ENCODE measurements at regions not wholly inside any gene's neighbourhood (a gene's known extent, or its start where the extent isn't known, plus 50 kb on each side); places are given as distances from the start of the nearest gene placed in this dataset.

- Histone ChIP-seq H3K4me1 (ENCODE audit: control insufficient read depth, extremely low read depth, insufficient read depth, low read length) (no peaks in the 10 kb centered on the region), H2AFZ (ENCODE audit: low read depth, low read length) (no peak overlapping the region), H3K4me2 (ENCODE audit: insufficient read depth, low read length) (no peak overlapping the region), H3K27ac (ENCODE audit: insufficient read depth, low read depth, low read length) (no peak overlapping the region), H4K20me1 (replicated peaks; ENCODE audit: control insufficient read depth, extremely low read depth, insufficient read depth, low read length) (no peaks in the 10 kb centered on the region), H3K9ac (replicated peaks; ENCODE audit: extremely low read depth, insufficient read depth, low read length) (no peak overlapping the region), H3K9me1 (replicated peaks; ENCODE audit: control insufficient read depth, extremely low read depth, insufficient read depth, low read length) (no peaks in the 10 kb centered on the region), H3K36me3 (ENCODE audit: control insufficient read depth in 2 of 2, extremely low read depth in 1 of 2, insufficient read depth in 2 of 2, low read length in 2 of 2) (no peaks in the 10 kb centered on the region), H3K4me3 (replicated peaks in 1 of 3; ENCODE audit: insufficient read depth in 1 of 3, low read depth in 1 of 3, low read length in 3 of 3) (no peak overlapping the region), H3K9me3 (replicated peaks; ENCODE audit: control insufficient read depth, insufficient read depth, low read length) (no peaks in the 10 kb centered on the region), H3K79me2 (ENCODE audit: control insufficient read depth, insufficient read depth, low read length) (no peaks in the 10 kb centered on the region), H3K27me3 (ENCODE audit: control insufficient read depth in 2 of 2, insufficient read depth in 2 of 2, low read length in 2 of 2) (peaks cover 4% of the 10 kb centered on the region in 2 experiments)
- TF ChIP-seq FOS (IDR thresholded peaks at IDR 0.05; ENCODE audit: borderline replicate concordance, insufficient read depth, low read length) (no peak), POLR2AphosphoS5 (IDR thresholded peaks at IDR 0.05; ENCODE audit: insufficient read depth, low read depth, low read length) (no peak)
- TF ChIP-seq, protein P1, sequence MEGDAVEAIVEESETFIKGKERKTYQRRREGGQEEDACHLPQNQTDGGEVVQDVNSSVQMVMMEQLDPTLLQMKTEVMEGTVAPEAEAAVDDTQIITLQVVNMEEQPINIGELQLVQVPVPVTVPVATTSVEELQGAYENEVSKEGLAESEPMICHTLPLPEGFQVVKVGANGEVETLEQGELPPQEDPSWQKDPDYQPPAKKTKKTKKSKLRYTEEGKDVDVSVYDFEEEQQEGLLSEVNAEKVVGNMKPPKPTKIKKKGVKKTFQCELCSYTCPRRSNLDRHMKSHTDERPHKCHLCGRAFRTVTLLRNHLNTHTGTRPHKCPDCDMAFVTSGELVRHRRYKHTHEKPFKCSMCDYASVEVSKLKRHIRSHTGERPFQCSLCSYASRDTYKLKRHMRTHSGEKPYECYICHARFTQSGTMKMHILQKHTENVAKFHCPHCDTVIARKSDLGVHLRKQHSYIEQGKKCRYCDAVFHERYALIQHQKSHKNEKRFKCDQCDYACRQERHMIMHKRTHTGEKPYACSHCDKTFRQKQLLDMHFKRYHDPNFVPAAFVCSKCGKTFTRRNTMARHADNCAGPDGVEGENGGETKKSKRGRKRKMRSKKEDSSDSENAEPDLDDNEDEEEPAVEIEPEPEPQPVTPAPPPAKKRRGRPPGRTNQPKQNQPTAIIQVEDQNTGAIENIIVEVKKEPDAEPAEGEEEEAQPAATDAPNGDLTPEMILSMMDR (IDR thresholded peaks at IDR 0.05; ENCODE audit: extremely low read depth in 1 of 2, insufficient read depth in 1 of 2, low read depth in 1 of 2, low read length in 2 of 2), result no peak
- intact Hi-C loops (cut with micrococcal nuclease), result no loop called here
- no peak for DNase-seq (ENCODE audit: low read depth, low spot score)
- no TSS peak for BruUV-seq (replicated peaks)
- ChIA-PET CTCF (no interaction called here), POLR2A (no interaction called here)
- dilution Hi-C loops (cut with MboI; ENCODE audit: extremely low pct_ligation_motif_present, low sequenced_read_pairs), result no loop called here
- FAIRE-seq, result no peak
Measured at GRCh38 chr2:234364661-234365060, 132.2 kb downstream of the ARL4C start.

DNA sequence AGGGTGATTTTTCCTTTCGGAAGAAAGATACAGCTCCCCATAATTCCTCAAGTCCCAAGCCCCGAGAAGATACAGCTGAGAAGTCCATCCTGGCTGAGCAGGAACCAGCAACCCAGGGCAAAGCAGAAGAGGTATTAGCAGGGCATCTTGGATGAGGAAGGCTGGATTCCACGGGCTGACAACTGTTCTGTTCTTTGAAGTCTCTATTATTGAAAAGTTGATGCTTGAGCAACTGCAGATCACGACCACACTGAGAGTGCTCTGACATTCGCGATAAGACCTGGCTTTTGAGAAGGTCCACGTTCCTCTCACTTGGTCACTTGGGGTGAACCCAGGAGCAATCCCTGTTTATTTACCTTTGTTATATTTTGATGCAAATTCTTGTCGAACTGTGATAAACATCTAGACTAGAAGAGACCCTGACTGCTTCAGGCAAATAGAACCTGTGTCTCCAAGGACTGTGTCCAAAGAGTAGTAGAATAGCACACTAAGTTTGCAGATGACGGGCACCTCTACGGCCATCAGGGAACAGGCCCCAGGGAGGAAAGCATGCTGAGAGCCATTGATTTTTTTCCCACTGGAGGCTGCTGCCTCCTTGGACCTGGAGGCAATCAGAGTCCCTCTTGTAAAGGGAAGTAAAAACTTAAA lies 133.1 kb downstream of the ARL4C start:
- CTCF ChIA-PET, result interaction anchor here (1.3 kb wide), 1 partner anchor 9 kb away, joined by 4 read pairs; no protein-coding TSS in a partner anchor
- TF ChIP-seq, protein P1 (IDR thresholded peaks at IDR 0.05; ENCODE audit: extremely low read depth in 1 of 2, insufficient read depth in 1 of 2, low read depth in 1 of 2, low read length in 2 of 2), result no peak
- TF ChIP-seq MYC (IDR thresholded peaks at IDR 0.05; ENCODE audit: low read depth, low read length) (no peak), JUN (IDR thresholded peaks at IDR 0.05; ENCODE audit: borderline replicate concordance, insufficient read depth, insufficient read length, low read depth) (no peak), FOS (IDR thresholded peaks at IDR 0.05; ENCODE audit: borderline replicate concordance, insufficient read depth, low read length) (no peak), POLR2A (IDR thresholded peaks at IDR 0.05; ENCODE audit: low read depth, low read length) (no peak), POLR2AphosphoS5 (IDR thresholded peaks at IDR 0.05; ENCODE audit: insufficient read depth, low read depth, low read length) (no peak), MAX (IDR thresholded peaks at IDR 0.05; ENCODE audit: insufficient read depth, insufficient read length) (no peak), EZH2 (IDR thresholded peaks at IDR 0.05; ENCODE audit: borderline replicate concordance, low read depth, low read length, severe bottlenecking) (no peak), GATA2 (IDR thresholded peaks at IDR 0.05; ENCODE audit: insufficient read depth, insufficient read length, low read depth, low read length) (no peak)
- POLR2A ChIA-PET, result no interaction called here
- Histone ChIP-seq H3K79me2 (ENCODE audit: control insufficient read depth, insufficient read depth, low read length) (no peaks in the 10 kb centered on the region), H3K27me3 (ENCODE audit: control insufficient read depth in 2 of 2, insufficient read depth in 2 of 2, low read length in 2 of 2) (peaks cover 4% of the 10 kb centered on the region in 2 experiments), H3K36me3 (ENCODE audit: control insufficient read depth in 2 of 2, extremely low read depth in 1 of 2, insufficient read depth in 2 of 2, low read length in 2 of 2) (no peaks in the 10 kb centered on the region), H3K9me1 (replicated peaks; ENCODE audit: control insufficient read depth, extremely low read depth, insufficient read depth, low read length) (no peaks in the 10 kb centered on the region), H4K20me1 (replicated peaks; ENCODE audit: control insufficient read depth, extremely low read depth, insufficient read depth, low read length) (no peaks in the 10 kb centered on the region), H3K4me3 (replicated peaks in 1 of 3; ENCODE audit: insufficient read depth in 1 of 3, low read depth in 1 of 3, low read length in 3 of 3) (no peak overlapping the region), H3K4me2 (ENCODE audit: insufficient read depth, low read length) (no peak overlapping the region), H3K4me1 (ENCODE audit: control insufficient read depth, extremely low read depth, insufficient read depth, low read length) (no peaks in the 10 kb centered on the region), H2AFZ (ENCODE audit: low read depth, low read length) (no peak overlapping the region), H3K9me3 (replicated peaks; ENCODE audit: control insufficient read depth, insufficient read depth, low read length) (no peaks in the 10 kb centered on the region), H3K9ac (replicated peaks; ENCODE audit: extremely low read depth, insufficient read depth, low read length) (no peak overlapping the region), H3K27ac (ENCODE audit: insufficient read depth, low read depth, low read length) (no peak overlapping the region)
- intact Hi-C loops (cut with micrococcal nuclease) (no loop called here), dilution Hi-C loops (cut with MboI; ENCODE audit: extremely low pct_ligation_motif_present, low sequenced_read_pairs) (no loop called here)
- BruUV-seq (replicated peaks), result no TSS peak
- no peak for DNase-seq (ENCODE audit: low read depth, low spot score)
- no peak for FAIRE-seq
